ENCODE measurements at regions not wholly inside any gene's neighbourhood (a gene's known extent, or its start where the extent isn't known, plus 50 kb on each side); places are given as distances from the start of the nearest gene placed in this dataset.

GRCh38 chr4:11106759-11107158 lies 321.9 kb downstream of the HS3ST1 start:
- Histone ChIP-seq H3K4me3 (ENCODE audit: low read depth, low read length) (no peak overlapping the region), H3K27ac (ENCODE audit: extremely low read depth, low read depth, low read length) (no peak overlapping the region), H3K9me3 (ENCODE audit: control insufficient read depth, insufficient read depth, low read depth, low read length) (no peaks in the 10 kb centered on the region), H3K4me1 (ENCODE audit: control insufficient read depth, insufficient read depth, low read length) (no peaks in the 10 kb centered on the region), H3K36me3 (ENCODE audit: control insufficient read depth in 2 of 2, insufficient read depth in 1 of 2, low read length in 2 of 2) (no peaks in the 10 kb centered on the region)
- CTCF ChIA-PET, result no interaction called here
- no peak for TF ChIP-seq PRDM1 (tag by site-specific recombination; IDR thresholded peaks at IDR 0.05)
- TF ChIP-seq ZNF174 (tag by site-specific recombination; IDR thresholded peaks at IDR 0.05), result no peak
- no peak for TF ChIP-seq ZNF610 (tag by site-specific recombination; IDR thresholded peaks at IDR 0.05; ENCODE audit: borderline replicate concordance)
- TF ChIP-seq ZNF2 (tag by site-specific recombination; IDR thresholded peaks at IDR 0.05), result no peak
- TF ChIP-seq ZNF23 (tag by site-specific recombination; IDR thresholded peaks at IDR 0.05; ENCODE audit: borderline replicate concordance), result no peak
- TF ChIP-seq ZNF585B (tag by site-specific recombination; IDR thresholded peaks at IDR 0.05), result no peak
- TF ChIP-seq ZNF366 (tag by site-specific recombination; conservative IDR thresholded peaks at IDR 0.05), result no peak
- TF ChIP-seq ZSCAN18 (tag by site-specific recombination; IDR thresholded peaks at IDR 0.05), result no peak
- no peak for TF ChIP-seq ZNF239 (tag by site-specific recombination; IDR thresholded peaks at IDR 0.05)
- TF ChIP-seq ZBTB6 (tag by site-specific recombination; IDR thresholded peaks at IDR 0.05), result no peak
- TF ChIP-seq YY1 (tag by site-specific recombination; IDR thresholded peaks at IDR 0.05), result no peak
- no peak for TF ChIP-seq ZNF157 (tag by site-specific recombination; IDR thresholded peaks at IDR 0.05)
- TF ChIP-seq ZNF449 (tag by site-specific recombination; IDR thresholded peaks at IDR 0.05), result no peak
- TF ChIP-seq GLI2 (tag by site-specific recombination; IDR thresholded peaks at IDR 0.05; ENCODE audit: borderline replicate concordance, low read depth), result no peak
- TF ChIP-seq ZNF513 (tag by site-specific recombination; IDR thresholded peaks at IDR 0.05), result no peak
- no peak for TF ChIP-seq ZNF549 (tag by site-specific recombination; IDR thresholded peaks at IDR 0.05)
- POLR2A ChIA-PET, result no interaction called here

GRCh38 chr4:11106190-11106589 lies 322.5 kb downstream of the HS3ST1 start:
- no peaks in the 10 kb centered on the region for H3K9me3 ChIP-seq (ENCODE audit: control insufficient read depth, insufficient read depth, low read depth, low read length)
- H3K4me3 ChIP-seq (ENCODE audit: low read depth, low read length), result no peak overlapping the region
- H3K36me3 ChIP-seq (ENCODE audit: control insufficient read depth in 2 of 2, insufficient read depth in 1 of 2, low read length in 2 of 2), result no peaks in the 10 kb centered on the region
- no peaks in the 10 kb centered on the region for H3K4me1 ChIP-seq (ENCODE audit: control insufficient read depth, insufficient read depth, low read length)
- ChIA-PET CTCF (no interaction called here), POLR2A (no interaction called here)
- H3K27ac ChIP-seq (ENCODE audit: extremely low read depth, low read depth, low read length), result no peak overlapping the region
- no peak for TF ChIP-seq PRDM6 (tag by site-specific recombination; IDR thresholded peaks at IDR 0.05)
- no peak for TF ChIP-seq PRDM1 (tag by site-specific recombination; IDR thresholded peaks at IDR 0.05)
- no peak for TF ChIP-seq ZNF654 (tag by site-specific recombination; IDR thresholded peaks at IDR 0.05; ENCODE audit: low read depth)
- no peak for TF ChIP-seq ZNF391 (tag by site-specific recombination; IDR thresholded peaks at IDR 0.05; ENCODE audit: borderline replicate concordance, low read depth)
- TF ChIP-seq AEBP2 (tag by site-specific recombination; IDR thresholded peaks at IDR 0.05; ENCODE audit: borderline replicate concordance), result no peak
- TF ChIP-seq KLF9 (tag by site-specific recombination; IDR thresholded peaks at IDR 0.05; ENCODE audit: low read depth), result no peak
- no peak for TF ChIP-seq ZNF184 (tag by site-specific recombination; IDR thresholded peaks at IDR 0.05)
- TF ChIP-seq WT1 (tag by site-specific recombination; IDR thresholded peaks at IDR 0.05), result no peak
- TF ChIP-seq TSHZ1 (tag by site-specific recombination; IDR thresholded peaks at IDR 0.05; ENCODE audit: borderline replicate concordance), result no peak
